GM19397 (cell line): ENCODE measurements at regions not wholly inside any gene's neighbourhood (a gene's known extent, or its start where the extent isn't known, plus 50 kb on each side); places are given as distances from the start of the nearest gene placed in this dataset.
"Not testable (repeated sequence)": the region's sequence is repeated elsewhere in the genome, so short reads cannot be mapped to it uniquely, and the experiment has no call there.

Experiments used
- ATAC-seq: cut with Tn5 transposase; IDR thresholded peaks from one replicate; pipeline ENCODE4 v1.9.1; 2021; ENCODE audit warnings: mild to moderate bottlenecking, moderate library complexity; ENCODE audit not compliant: unreplicated experiment

DNA sequence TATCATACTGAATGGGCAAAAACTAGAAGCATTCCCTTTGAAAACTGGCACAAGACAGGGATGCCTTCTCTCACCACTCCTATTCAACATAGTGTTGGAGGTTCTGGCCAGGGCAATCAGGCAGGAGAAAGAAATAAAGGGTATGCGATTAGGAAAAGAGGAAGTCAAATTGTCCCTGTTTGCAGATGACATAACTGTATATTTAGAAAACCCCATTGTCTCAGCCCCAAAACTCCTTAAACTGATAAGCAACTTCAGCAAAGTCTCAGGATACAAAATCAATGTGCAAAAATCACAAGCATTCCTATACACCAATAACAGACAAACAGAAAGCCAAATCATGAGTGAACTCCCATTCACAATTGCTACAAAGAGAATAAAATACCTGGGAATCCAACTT, 52.5 kb upstream of the CCDC71L start:
- ATAC-seq = not testable (repeated sequence)

DNA sequence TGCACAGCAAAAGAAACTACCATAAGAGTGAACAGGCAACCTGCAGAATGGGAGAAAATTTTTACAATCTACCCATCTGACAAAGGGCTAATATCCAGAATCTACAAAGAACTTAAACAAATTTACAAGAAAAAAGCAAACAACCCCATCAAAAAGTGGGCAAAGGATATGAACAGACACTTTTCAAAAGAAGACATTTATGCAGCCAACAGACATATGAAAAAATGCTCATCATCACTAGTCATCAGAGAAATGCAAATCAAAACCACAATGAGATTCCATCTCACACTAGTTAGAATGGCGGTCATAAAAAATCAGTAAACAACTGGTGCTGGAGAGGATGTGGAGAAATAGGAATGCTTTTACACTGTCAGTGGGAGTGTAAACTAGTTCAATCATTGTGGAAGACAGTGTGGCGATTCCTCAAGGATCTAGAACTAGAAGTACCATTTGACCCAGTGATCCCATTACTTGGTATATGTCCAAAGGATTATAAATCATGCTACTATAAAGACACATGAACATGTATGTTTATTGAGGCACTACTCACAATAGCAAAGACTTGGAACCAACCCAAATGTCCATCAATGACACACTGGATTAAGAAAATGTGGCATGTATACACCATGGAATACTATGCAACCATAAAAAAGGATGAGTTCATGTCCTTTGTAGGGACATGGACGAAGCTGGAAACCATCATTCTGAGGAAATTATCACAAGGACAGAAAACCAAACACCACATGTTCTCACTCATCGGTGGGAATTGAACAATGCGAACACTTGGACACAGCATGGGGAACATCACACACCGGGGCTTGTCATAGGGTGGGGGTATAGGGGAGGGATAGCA, 53.9 kb upstream of the CCDC71L start:
- not testable (repeated sequence) for ATAC-seq

DNA sequence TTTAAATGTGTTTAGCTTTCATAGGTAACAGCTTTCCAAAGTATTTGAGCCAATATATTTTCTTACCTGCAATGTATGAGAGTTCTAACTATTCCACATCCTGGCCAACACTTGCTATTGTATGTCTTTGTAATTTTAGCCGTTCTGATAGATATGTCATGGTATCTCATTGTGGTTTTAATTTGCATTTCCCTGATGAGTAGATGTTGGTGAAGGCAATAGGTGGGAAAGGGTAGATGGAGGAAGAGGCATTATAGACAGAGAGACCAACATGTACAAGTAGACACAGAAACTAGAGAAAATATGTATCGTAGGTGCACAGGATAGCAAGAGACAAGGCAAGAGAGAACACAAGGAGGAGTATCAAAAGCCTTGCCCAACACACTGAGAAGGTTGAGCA, 54.8 kb upstream of the CCDC71L start:
- ATAC-seq = no peak

DNA sequence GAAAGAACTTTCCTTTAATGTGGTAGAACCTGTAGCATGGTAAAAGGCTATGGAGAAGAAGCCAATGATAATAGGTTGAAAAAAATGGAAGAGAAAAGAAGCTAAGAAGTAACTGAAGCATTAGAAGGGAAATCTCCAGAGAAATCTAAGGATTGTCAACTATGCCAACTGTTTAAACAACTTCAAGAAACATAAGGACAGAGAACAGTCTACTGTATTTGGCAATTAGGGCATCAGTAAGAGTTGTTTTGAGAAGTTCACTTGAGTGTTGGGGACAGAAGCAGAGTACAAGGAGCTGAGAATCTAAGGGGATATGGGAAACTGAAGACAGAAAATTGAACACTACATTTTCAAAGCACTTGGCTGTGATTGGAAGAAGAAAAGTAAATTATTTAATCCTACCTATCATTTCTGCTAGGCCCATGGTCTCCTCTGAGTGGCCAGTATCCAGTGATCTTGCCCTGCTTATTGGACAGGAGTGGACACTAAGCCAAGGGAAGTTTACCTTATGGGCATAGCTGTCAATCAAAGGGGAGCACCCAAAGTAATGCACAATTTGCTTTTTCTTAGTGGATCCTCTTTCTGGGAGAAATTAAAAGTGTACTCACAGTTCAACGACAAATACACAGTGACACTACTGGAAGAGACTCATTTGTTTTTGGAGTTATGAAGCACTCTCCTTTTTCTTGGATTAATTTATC, 56.4 kb upstream of the CCDC71L start:
- no peak for ATAC-seq

- peak; percentile 74 for ATAC-seq
Measured at GRCh38 chr7:106717955-106718871, 57.3 kb upstream of the CCDC71L start.

GRCh38 chr7:106720641-106721040, 59.7 kb upstream of the CCDC71L start:
- no peak for ATAC-seq

- no peak for ATAC-seq
Measured at GRCh38 chr7:106721816-106722785, 61.1 kb upstream of the CCDC71L start.

- no peak for ATAC-seq
Measured at GRCh38 chr7:106723398-106723797, 62.4 kb upstream of the CCDC71L start.

DNA sequence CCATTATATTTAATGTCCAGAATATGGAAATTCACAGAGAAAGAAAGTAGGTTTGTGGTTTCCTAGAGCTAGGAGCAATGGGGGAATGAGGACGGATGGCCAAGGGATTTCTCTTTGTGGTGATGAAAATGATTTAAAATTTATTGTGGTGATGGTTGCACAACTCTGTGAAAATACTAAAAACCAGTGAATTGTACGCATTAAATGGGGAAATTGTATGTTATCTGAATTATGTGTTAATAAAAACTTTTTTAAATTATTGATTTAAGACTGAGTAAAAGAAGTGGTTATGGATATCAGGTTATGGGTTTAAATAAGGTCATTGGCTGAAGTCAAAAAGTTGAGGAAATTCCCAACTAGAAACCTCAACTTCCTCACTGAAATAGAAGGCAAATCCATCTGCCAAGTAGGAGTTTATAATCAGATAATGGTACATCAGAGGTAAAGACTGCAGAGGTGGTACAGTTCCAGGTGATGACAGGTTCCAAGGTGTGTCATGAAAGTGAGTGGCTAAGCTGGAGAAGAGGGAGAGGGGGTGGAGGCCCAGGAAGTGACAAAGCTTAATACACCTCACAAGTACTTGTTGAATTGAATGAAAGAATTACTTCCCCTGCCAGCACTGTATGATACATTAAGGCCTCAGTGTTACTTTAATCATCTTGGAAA, 68.9 kb upstream of the CCDC71L start:
- no peak for ATAC-seq

DNA sequence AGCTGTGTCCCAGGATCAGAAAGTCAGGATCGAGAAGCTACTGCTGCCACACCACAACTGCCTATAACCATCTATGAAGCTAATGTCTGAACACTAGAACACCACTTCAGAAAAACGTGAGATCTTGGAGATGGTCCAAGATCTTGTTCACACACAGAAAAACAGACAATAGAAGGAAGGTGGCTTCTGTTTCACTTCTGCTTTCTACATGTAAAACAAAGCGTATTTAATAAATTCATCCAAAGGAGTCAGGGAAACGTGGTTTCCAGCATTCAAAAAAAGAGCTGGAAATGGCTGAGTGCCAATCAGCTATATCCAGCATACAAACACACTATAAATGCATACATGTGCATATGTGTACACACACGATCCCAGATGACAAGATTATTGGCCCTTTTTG, 70.2 kb upstream of the CCDC71L start:
- ATAC-seq = peak; percentile 73

GRCh38 chr7:106731646-106732444, 70.9 kb upstream of the CCDC71L start:
- ATAC-seq = no peak

GRCh38 chr7:106735637-106736036, 74.7 kb upstream of the CCDC71L start:
- no peak for ATAC-seq

- no peak for ATAC-seq
Measured at GRCh38 chr7:106736123-106736507, 75.2 kb upstream of the CCDC71L start.

DNA sequence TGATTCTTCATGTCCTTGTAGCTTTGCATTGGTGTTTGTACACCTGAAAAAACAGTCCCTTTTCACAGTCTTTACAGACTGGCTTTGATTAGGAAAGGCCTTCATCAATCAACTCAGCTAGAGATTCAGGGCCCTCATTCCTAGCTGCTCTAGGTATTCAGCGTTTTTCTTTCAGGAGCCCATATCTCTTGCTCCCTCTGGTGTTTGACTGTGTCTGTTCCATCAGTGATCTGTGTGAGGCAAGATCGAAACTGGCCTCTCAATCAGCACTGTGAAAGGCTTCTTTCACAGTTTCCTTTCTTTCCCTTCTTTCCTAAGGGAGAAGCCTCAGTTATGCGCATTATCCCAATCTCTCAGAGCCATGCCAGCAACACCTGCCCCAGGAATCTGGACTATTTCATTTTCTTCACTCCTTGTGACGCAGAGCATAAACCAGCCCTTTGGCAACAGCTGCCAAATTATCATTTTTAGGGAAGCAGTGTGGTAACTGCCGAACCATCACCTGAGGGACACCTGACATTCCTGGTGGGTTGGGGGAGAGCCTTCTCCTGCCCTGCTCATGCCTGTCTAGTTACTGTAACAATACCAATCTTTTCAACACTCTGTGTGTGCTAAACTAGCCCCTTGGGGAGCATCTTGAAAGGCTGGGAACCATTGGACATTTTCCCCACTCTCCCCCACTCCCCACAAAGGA, 75.7 kb upstream of the CCDC71L start:
- peak; percentile 80 for ATAC-seq

DNA sequence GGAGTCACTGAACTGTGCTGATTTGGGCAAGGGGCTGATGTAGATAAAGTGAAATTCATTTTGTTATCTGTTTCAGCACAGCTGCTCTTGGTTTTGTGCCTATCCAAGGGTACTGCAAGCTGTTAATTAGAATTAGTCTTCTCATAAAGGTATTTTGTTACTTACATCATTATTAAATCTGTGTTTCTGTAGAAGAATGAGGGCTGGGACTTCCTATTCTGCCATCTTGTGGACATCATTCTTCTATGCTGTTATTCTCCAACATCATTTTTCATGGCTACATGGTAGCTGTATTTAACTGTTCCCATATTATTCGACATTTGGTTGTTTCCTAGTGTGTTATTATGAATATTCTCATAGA, 76.2 kb upstream of the CCDC71L start:
- no peak for ATAC-seq

- ATAC-seq = no peak
Measured at GRCh38 chr7:106740806-106741205, 79.8 kb upstream of the CCDC71L start.

DNA sequence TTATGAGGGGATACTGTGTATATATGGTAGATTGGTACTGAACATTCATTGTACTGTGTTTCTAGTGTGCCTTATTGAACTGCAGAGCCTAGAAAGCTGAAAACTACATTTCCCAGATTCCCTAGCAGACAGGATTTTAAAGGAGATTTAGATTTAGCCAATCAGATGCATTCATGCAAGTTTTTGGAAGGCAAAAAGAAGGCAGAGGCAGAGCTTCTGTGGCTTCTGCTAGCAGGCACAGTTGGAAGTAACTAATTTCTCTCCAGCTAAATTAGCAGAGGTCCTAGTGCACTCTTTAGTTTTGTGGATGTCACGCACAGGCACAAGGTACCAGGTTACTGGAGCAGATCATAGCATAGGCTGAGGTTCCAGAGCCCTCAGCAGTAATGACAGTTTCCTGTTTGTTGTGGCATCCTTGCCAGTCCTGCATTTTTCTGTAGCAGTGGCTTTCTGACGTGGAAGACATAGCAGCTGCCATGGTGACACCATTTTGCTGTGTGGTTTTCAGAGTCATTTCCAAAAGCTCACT, 83.7 kb upstream of the CCDC71L start:
- no peak for ATAC-seq

GRCh38 chr7:106747301-106747700, 86.3 kb upstream of the CCDC71L start:
- ATAC-seq = not testable (repeated sequence)
